ENCODE measurements at regions not wholly inside any gene's neighbourhood (a gene's known extent, or its start where the extent isn't known, plus 50 kb on each side); places are given as distances from the start of the nearest gene placed in this dataset.

DNA sequence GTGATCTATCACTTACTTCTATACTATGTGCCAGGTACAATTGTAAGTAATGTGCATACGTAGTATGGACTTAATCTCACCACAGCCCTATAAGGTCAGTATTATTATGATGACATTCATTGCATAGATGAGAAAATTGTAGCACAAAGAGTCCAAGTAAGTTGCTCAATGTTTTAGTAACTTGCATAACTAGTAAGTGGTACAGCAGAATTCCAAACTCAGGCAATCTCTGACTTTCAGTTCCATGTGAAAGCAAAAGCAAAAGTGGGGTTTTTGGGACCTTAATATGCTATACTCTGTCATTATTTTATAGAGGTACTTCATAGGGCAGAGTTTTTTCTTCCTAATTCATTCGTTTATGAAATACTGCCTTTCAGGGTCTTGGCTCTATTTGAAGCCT is 188.8 kb upstream of the VEGFC start:
- DNase-seq, result no peak
- no peak overlapping the region for H3K27ac Mint-ChIP-seq (ENCODE audit: unreplicated experiment)
- ChIA-PET CTCF (no interaction called here), POLR2A (no interaction called here)
- no peaks in the 10 kb centered on the region for H3K4me1 Mint-ChIP-seq (ENCODE audit: low read depth, unreplicated experiment)
- BruUV-seq (replicated peaks), result no TSS peak
- no peaks in the 10 kb centered on the region for H3K36me3 Mint-ChIP-seq (ENCODE audit: insufficient read depth, unreplicated experiment)
- TF ChIP-seq CTCF (IDR thresholded peaks at IDR 0.05; ENCODE audit: insufficient read depth in 1 of 2, low read depth in 1 of 2, low read length in 1 of 2, severe bottlenecking in 1 of 2, unreplicated experiment in 1 of 2), result no peak
- Histone ChIP-seq H3K27me3 (replicated peaks; ENCODE audit: control insufficient read depth, insufficient read depth, low read length) (no peaks in the 10 kb centered on the region), H3K4me1 (no peaks in the 10 kb centered on the region), H3K9me3 (no peaks in the 10 kb centered on the region), H3K4me3 (ENCODE audit: low read depth, low read length) (no peak overlapping the region), H3K36me3 (ENCODE audit: control insufficient read depth, insufficient read depth, low read length) (no peaks in the 10 kb centered on the region)
- intact Hi-C loops (cut with micrococcal nuclease; ENCODE audit: unreplicated experiment), result no loop called here
- H3K4me3 Mint-ChIP-seq (ENCODE audit: unreplicated experiment), result no peak overlapping the region
- H3K9me3 Mint-ChIP-seq (ENCODE audit: unreplicated experiment), result no peaks in the 10 kb centered on the region
- peaks cover 4% of the 10 kb centered on the region for H3K27me3 Mint-ChIP-seq (ENCODE audit: insufficient read depth, unreplicated experiment)

GRCh38 chr4:176988226-176988625 is 195.5 kb upstream of the VEGFC start:
- TF ChIP-seq CTCF (IDR thresholded peaks at IDR 0.05; ENCODE audit: insufficient read depth in 1 of 2, low read depth in 1 of 2, low read length in 1 of 2, severe bottlenecking in 1 of 2, unreplicated experiment in 1 of 2), result no peak
- no peaks in the 10 kb centered on the region for H3K9me3 ChIP-seq
- ChIA-PET POLR2A (no interaction called here), CTCF (no interaction called here)
- Mint-ChIP-seq H3K36me3 (ENCODE audit: insufficient read depth, unreplicated experiment) (no peaks in the 10 kb centered on the region), H3K27ac (ENCODE audit: unreplicated experiment) (no peak overlapping the region), H3K9me3 (ENCODE audit: unreplicated experiment) (no peaks in the 10 kb centered on the region), H3K4me1 (ENCODE audit: low read depth, unreplicated experiment) (no peaks in the 10 kb centered on the region), H3K27me3 (ENCODE audit: insufficient read depth, unreplicated experiment) (peaks cover 4% of the 10 kb centered on the region), H3K4me3 (ENCODE audit: unreplicated experiment) (no peak overlapping the region)
- DNase-seq, result no peak
- no peak overlapping the region for H3K4me3 ChIP-seq (ENCODE audit: low read depth, low read length)
- H3K36me3 ChIP-seq (ENCODE audit: control insufficient read depth, insufficient read depth, low read length), result no peaks in the 10 kb centered on the region
- no peaks in the 10 kb centered on the region for H3K4me1 ChIP-seq
- BruUV-seq (replicated peaks), result no TSS peak
- intact Hi-C loops (cut with micrococcal nuclease; ENCODE audit: unreplicated experiment), result no loop called here
- H3K27me3 ChIP-seq (replicated peaks; ENCODE audit: control insufficient read depth, insufficient read depth, low read length), result no peaks in the 10 kb centered on the region

- no TSS peak for BruUV-seq (replicated peaks)
- Histone ChIP-seq H3K27me3 (replicated peaks; ENCODE audit: control insufficient read depth, insufficient read depth, low read length) (no peaks in the 10 kb centered on the region), H3K4me1 (no peaks in the 10 kb centered on the region), H3K36me3 (ENCODE audit: control insufficient read depth, insufficient read depth, low read length) (no peaks in the 10 kb centered on the region), H3K4me3 (ENCODE audit: low read depth, low read length) (no peak overlapping the region), H3K9me3 (no peaks in the 10 kb centered on the region)
- Mint-ChIP-seq H3K36me3 (ENCODE audit: insufficient read depth, unreplicated experiment) (no peaks in the 10 kb centered on the region), H3K27me3 (ENCODE audit: insufficient read depth, unreplicated experiment) (peaks cover 4% of the 10 kb centered on the region), H3K4me3 (ENCODE audit: unreplicated experiment) (no peak overlapping the region), H3K27ac (ENCODE audit: unreplicated experiment) (no peak overlapping the region), H3K4me1 (ENCODE audit: low read depth, unreplicated experiment) (no peaks in the 10 kb centered on the region), H3K9me3 (ENCODE audit: unreplicated experiment) (no peaks in the 10 kb centered on the region)
- intact Hi-C loops (cut with micrococcal nuclease; ENCODE audit: unreplicated experiment), result no loop called here
- POLR2A ChIA-PET, result no interaction called here
- DNase-seq, result no peak
- TF ChIP-seq CTCF (IDR thresholded peaks at IDR 0.05; ENCODE audit: insufficient read depth in 1 of 2, low read depth in 1 of 2, low read length in 1 of 2, severe bottlenecking in 1 of 2, unreplicated experiment in 1 of 2), result no peak
- CTCF ChIA-PET, result no interaction called here
Measured at GRCh38 chr4:176989186-176989585, 196.5 kb upstream of the VEGFC start.
